ENCODE measurements at regions not wholly inside any gene's neighbourhood (a gene's known extent, or its start where the extent isn't known, plus 50 kb on each side); places are given as distances from the start of the nearest gene placed in this dataset.

GRCh38 chr21:21605521-21605920 is 607.3 kb downstream of the NCAM2 start:
- H3K27me3 ChIP-seq (ENCODE audit: low read depth), result no peaks in the 10 kb centered on the region
- H3K27ac ChIP-seq (replicated peaks), result peak overlapping the region; percentile 58
- H3K9me3 ChIP-seq (replicated peaks), result peaks cover 3% of the 10 kb centered on the region
- H3K36me3 ChIP-seq, result no peaks in the 10 kb centered on the region
- no peak overlapping the region for H3K4me3 ChIP-seq
- no peak for TF ChIP-seq CTCF (IDR thresholded peaks at IDR 0.05; ENCODE audit: borderline replicate concordance)
- no peak for DNase-seq
- intact Hi-C loops (cut with micrococcal nuclease), result no loop called here
- H3K4me1 ChIP-seq, result no peaks in the 10 kb centered on the region

- DNase-seq, result no peak
- Histone ChIP-seq H3K4me3 (no peak overlapping the region), H3K27ac (replicated peaks) (peak overlapping the region; percentile 58), H3K27me3 (ENCODE audit: low read depth) (no peaks in the 10 kb centered on the region), H3K4me1 (no peaks in the 10 kb centered on the region), H3K36me3 (no peaks in the 10 kb centered on the region), H3K9me3 (replicated peaks) (peaks cover 3% of the 10 kb centered on the region)
- no peak for TF ChIP-seq CTCF (IDR thresholded peaks at IDR 0.05; ENCODE audit: borderline replicate concordance)
- intact Hi-C loops (cut with micrococcal nuclease), result no loop called here
Measured at GRCh38 chr21:21606041-21606440, 607.8 kb downstream of the NCAM2 start.

- TF ChIP-seq CTCF (IDR thresholded peaks at IDR 0.05; ENCODE audit: borderline replicate concordance), result no peak
- peak overlapping the region; percentile 1 for H3K27ac ChIP-seq (replicated peaks)
- no peak overlapping the region for H3K4me3 ChIP-seq
- H3K4me1 ChIP-seq, result no peaks in the 10 kb centered on the region
- no peak for DNase-seq
- H3K36me3 ChIP-seq, result no peaks in the 10 kb centered on the region
- no peaks in the 10 kb centered on the region for H3K27me3 ChIP-seq (ENCODE audit: low read depth)
- intact Hi-C loops (cut with micrococcal nuclease), result no loop called here
- no peaks in the 10 kb centered on the region for H3K9me3 ChIP-seq (replicated peaks)
Measured at GRCh38 chr21:21612466-21612865, 614.3 kb downstream of the NCAM2 start.

- no peaks in the 10 kb centered on the region for H3K4me1 ChIP-seq
- no peaks in the 10 kb centered on the region for H3K9me3 ChIP-seq (replicated peaks)
- no peaks in the 10 kb centered on the region for H3K27me3 ChIP-seq (ENCODE audit: low read depth)
- H3K27ac ChIP-seq (replicated peaks), result no peak overlapping the region
- TF ChIP-seq CTCF (IDR thresholded peaks at IDR 0.05; ENCODE audit: borderline replicate concordance), result no peak
- H3K36me3 ChIP-seq, result no peaks in the 10 kb centered on the region
- DNase-seq, result no peak
- no peak overlapping the region for H3K4me3 ChIP-seq
- intact Hi-C loops (cut with micrococcal nuclease), result no loop called here
Measured at GRCh38 chr21:21614966-21615365, 616.8 kb downstream of the NCAM2 start.

- Histone ChIP-seq H3K27ac (replicated peaks) (no peak overlapping the region), H3K4me3 (no peak overlapping the region), H3K36me3 (no peaks in the 10 kb centered on the region), H3K9me3 (replicated peaks) (no peaks in the 10 kb centered on the region), H3K4me1 (no peaks in the 10 kb centered on the region), H3K27me3 (ENCODE audit: low read depth) (no peaks in the 10 kb centered on the region)
- intact Hi-C loops (cut with micrococcal nuclease), result no loop called here
- TF ChIP-seq CTCF (IDR thresholded peaks at IDR 0.05; ENCODE audit: borderline replicate concordance), result no peak
- DNase-seq, result no peak
Measured at GRCh38 chr21:21622460-21623234, 624.4 kb downstream of the NCAM2 start.

Measured in left ventricle myocardium inferior (tissue), 1 donor.